Fibroblast of lung (primary cell): ENCODE measurements at regions not wholly inside any gene's neighbourhood (a gene's known extent, or its start where the extent isn't known, plus 50 kb on each side); places are given as distances from the start of the nearest gene placed in this dataset.

Source experiments
- DNase-seq, 2 donors: peaks; one replicate each; pipeline versions ENCODE4 v3.0.0 to v3.0.0-alpha.2; 2010; ENCODE audit warnings: low read depth in 2 of 2
- H2AFZ ChIP-seq: 2 replicates; pipeline ENCODE4 v1.5.1; 2012; ENCODE audit warnings: low read length, control low read depth, inconsistent platforms
- H3K27ac ChIP-seq: 2 replicates; pipeline ENCODE4 v1.5.1; 2011; ENCODE audit warnings: low read length, control low read depth; ENCODE audit not compliant: insufficient read depth
- H3K27me3 ChIP-seq: 2 replicates; pipeline ENCODE4 v1.5.1; 2011; ENCODE audit warnings: mild to moderate bottlenecking, low read length; ENCODE audit not compliant: control insufficient read depth, insufficient read depth
- H3K36me3 ChIP-seq: 2 replicates; pipeline ENCODE4 v1.5.1; 2011; ENCODE audit warnings: low read length; ENCODE audit not compliant: control insufficient read depth, insufficient read depth
- H3K4me1 ChIP-seq: 2 replicates; pipeline ENCODE4 v1.5.1; 2011; ENCODE audit warnings: low read length; ENCODE audit not compliant: control insufficient read depth, insufficient read depth; ENCODE audit errors: extremely low read depth
- H3K4me2 ChIP-seq: 2 replicates; pipeline ENCODE4 v1.5.1; 2011; ENCODE audit warnings: low read length, control low read depth; ENCODE audit not compliant: insufficient read depth; ENCODE audit errors: extremely low read depth
- H3K4me3 ChIP-seq, 4 experiments: fragments of 200-600 bp in 1 of 4; sonication (generic) in 1 of 4; replicated peaks in 1 of 4; 2 replicates each; pipeline ENCODE4 v1.5.1; 2011 to 2016; ENCODE audit warnings: low read length in 4 of 4, low read depth in 3 of 4, mild to moderate bottlenecking in 3 of 4, control low read depth in 2 of 4, inconsistent platforms in 1 of 4, mixed read lengths in 1 of 4; ENCODE audit not compliant: insufficient read depth in 1 of 4; ENCODE audit errors: control extremely low read depth in 1 of 4
- H3K79me2 ChIP-seq: 2 replicates; pipeline ENCODE4 v1.5.1; 2012; ENCODE audit warnings: mild to moderate bottlenecking, low read length, inconsistent platforms; ENCODE audit not compliant: control insufficient read depth, insufficient read depth
- H3K9ac ChIP-seq: 2 replicates; pipeline ENCODE4 v1.5.1; 2011; ENCODE audit warnings: mild to moderate bottlenecking, low read length, control low read depth; ENCODE audit not compliant: insufficient read depth
- H3K9me3 ChIP-seq: 2 replicates; pipeline ENCODE4 v1.5.1; 2012; ENCODE audit warnings: low read depth, low read length; ENCODE audit not compliant: control insufficient read depth, insufficient read depth
- H4K20me1 ChIP-seq: 2 replicates; pipeline ENCODE4 v1.5.1; 2011; ENCODE audit warnings: low read length; ENCODE audit not compliant: control insufficient read depth, insufficient read depth; ENCODE audit errors: extremely low read depth
- EZH2 ChIP-seq: IDR thresholded peaks from 2 replicates; pipeline ENCODE4 v1.5.1; 2012; ENCODE audit warnings: low read length, control low read depth, mild to moderate bottlenecking; ENCODE audit errors: missing control alignments
- TF ChIP-seq, protein P1 (sequence below), 2 donors: IDR thresholded peaks in 1 of 2; conservative IDR thresholded peaks in 1 of 2; 1 replicate in 1 of 2; 2 replicates in 1 of 2; pipeline ENCODE4 v1.5.1; 2011 to 2012; ENCODE audit warnings: low read length in 2 of 2, control low read depth in 1 of 2, inconsistent platforms in 1 of 2, low read depth in 1 of 2, mild to moderate bottlenecking in 1 of 2

DNA sequence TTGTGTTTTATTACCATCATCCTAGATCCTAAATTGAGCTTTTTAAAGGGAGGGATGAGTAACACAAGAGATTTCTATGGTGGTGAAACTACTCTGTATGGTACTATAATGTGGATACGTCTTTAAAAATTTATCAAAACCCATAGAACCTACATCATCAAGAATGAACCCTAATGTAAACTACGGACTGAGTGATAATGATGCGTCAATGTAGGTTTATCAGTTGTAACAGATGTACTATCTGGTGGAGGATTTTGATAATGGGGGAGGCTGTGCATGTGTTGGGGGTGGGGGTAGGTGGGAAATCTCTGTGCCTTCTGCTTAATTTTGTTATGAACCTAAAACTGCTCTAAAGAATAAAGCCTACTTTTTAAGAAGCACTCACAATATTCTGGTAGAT, 724.1 kb upstream of the SOX9 start:
- H2AFZ ChIP-seq = no peak overlapping the region
- no peak overlapping the region for H3K4me3 ChIP-seq
- H4K20me1 ChIP-seq = no peaks in the 10 kb centered on the region
- no peaks in the 10 kb centered on the region for H3K27me3 ChIP-seq
- H3K9ac ChIP-seq = no peak overlapping the region
- TF ChIP-seq EZH2 = no peak
- TF ChIP-seq, protein P1, sequence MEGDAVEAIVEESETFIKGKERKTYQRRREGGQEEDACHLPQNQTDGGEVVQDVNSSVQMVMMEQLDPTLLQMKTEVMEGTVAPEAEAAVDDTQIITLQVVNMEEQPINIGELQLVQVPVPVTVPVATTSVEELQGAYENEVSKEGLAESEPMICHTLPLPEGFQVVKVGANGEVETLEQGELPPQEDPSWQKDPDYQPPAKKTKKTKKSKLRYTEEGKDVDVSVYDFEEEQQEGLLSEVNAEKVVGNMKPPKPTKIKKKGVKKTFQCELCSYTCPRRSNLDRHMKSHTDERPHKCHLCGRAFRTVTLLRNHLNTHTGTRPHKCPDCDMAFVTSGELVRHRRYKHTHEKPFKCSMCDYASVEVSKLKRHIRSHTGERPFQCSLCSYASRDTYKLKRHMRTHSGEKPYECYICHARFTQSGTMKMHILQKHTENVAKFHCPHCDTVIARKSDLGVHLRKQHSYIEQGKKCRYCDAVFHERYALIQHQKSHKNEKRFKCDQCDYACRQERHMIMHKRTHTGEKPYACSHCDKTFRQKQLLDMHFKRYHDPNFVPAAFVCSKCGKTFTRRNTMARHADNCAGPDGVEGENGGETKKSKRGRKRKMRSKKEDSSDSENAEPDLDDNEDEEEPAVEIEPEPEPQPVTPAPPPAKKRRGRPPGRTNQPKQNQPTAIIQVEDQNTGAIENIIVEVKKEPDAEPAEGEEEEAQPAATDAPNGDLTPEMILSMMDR (conservative IDR thresholded peaks at IDR 0.05 in 1 of 2, IDR thresholded peaks at IDR 0.05 in 1 of 2; ENCODE audit: low read depth in 1 of 2, low read length in 2 of 2) = no peak
- no peaks in the 10 kb centered on the region for H3K79me2 ChIP-seq
- H3K4me2 ChIP-seq = no peak overlapping the region
- H3K27ac ChIP-seq = no peak overlapping the region
- H3K4me1 ChIP-seq = no peaks in the 10 kb centered on the region
- no peaks in the 10 kb centered on the region for H3K9me3 ChIP-seq
- H3K36me3 ChIP-seq = no peaks in the 10 kb centered on the region
- DNase-seq = no peak

DNA sequence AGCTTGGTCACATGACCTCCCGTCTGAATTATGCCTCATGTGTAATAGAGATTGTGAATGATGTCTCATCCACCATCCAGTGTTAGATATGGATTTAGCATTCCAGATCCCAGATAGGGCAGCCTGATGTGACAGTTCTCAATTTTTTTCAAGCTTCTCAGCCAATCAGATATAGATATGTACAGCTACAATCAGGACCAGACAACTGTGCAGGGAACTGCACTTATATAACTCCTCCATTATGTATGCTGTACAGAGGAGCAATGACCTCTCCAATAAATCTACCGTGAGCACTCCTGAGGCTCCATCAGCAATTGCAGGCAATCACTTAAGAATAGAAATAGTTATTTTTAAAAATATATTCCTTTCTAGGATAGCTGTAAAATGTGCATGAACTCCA, 722.8 kb upstream of the SOX9 start:
- Histone ChIP-seq H3K4me3 (no peak overlapping the region), H4K20me1 (no peaks in the 10 kb centered on the region), H3K27me3 (no peaks in the 10 kb centered on the region), H2AFZ (no peak overlapping the region), H3K9me3 (no peaks in the 10 kb centered on the region), H3K4me2 (no peak overlapping the region), H3K36me3 (no peaks in the 10 kb centered on the region), H3K79me2 (no peaks in the 10 kb centered on the region), H3K4me1 (no peaks in the 10 kb centered on the region), H3K9ac (no peak overlapping the region), H3K27ac (no peak overlapping the region)
- TF ChIP-seq, protein P1 (conservative IDR thresholded peaks at IDR 0.05 in 1 of 2, IDR thresholded peaks at IDR 0.05 in 1 of 2; ENCODE audit: low read depth in 1 of 2, low read length in 2 of 2) = no peak
- TF ChIP-seq EZH2 = no peak
- DNase-seq = no peak

DNA sequence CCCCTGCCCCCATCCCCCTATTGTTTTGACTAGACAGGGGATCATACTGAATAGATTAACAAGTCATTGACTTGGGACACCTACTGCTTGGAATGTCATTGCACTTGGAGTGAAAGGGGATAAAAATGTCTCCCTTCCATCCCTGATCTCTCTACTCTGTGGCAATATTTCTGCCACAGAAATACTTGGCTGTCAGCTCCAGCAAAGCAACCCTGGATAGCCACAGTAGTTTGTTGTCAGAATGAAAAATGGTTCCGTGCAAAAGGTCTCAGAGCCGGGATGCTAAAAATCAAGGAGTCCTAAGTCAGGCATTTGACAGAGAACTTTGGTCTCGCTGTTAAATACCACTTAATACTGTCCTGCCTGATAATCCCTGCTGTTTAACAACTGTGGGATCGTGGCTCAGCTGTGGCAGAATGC, 722.0 kb upstream of the SOX9 start:
- Histone ChIP-seq H3K27ac (no peak overlapping the region), H3K9me3 (no peaks in the 10 kb centered on the region), H3K27me3 (no peaks in the 10 kb centered on the region), H2AFZ (no peak overlapping the region), H3K9ac (no peak overlapping the region), H3K4me3 (no peak overlapping the region), H3K36me3 (no peaks in the 10 kb centered on the region), H3K4me2 (no peak overlapping the region), H4K20me1 (no peaks in the 10 kb centered on the region), H3K4me1 (no peaks in the 10 kb centered on the region), H3K79me2 (no peaks in the 10 kb centered on the region)
- peak; percentile 35 to 67 for DNase-seq
- no peak for TF ChIP-seq EZH2
- TF ChIP-seq, protein P1 (conservative IDR thresholded peaks at IDR 0.05 in 1 of 2, IDR thresholded peaks at IDR 0.05 in 1 of 2; ENCODE audit: low read depth in 1 of 2, low read length in 2 of 2) = no peak
